UCSD-AML1 (cell line): ENCODE measurements at regions not wholly inside any gene's neighbourhood (a gene's known extent, or its start where the extent isn't known, plus 50 kb on each side); places are given as distances from the start of the nearest gene placed in this dataset.
"Not testable (repeated sequence)": the region's sequence is repeated elsewhere in the genome, so short reads cannot be mapped to it uniquely, and the experiment has no call there.

Source experiments
- DNase-seq: peaks from one replicate; lab custom pipeline; 2025; ENCODE audit not compliant: unreplicated experiment; lab: John Stamatoyannopoulos, UW

GRCh38 chr12:45490232-45490881, 239.1 kb upstream of the ARID2 start:
- no peak for DNase-seq

GRCh38 chr12:45494279-45494678, 235.2 kb upstream of the ARID2 start:
- no peak for DNase-seq

DNA sequence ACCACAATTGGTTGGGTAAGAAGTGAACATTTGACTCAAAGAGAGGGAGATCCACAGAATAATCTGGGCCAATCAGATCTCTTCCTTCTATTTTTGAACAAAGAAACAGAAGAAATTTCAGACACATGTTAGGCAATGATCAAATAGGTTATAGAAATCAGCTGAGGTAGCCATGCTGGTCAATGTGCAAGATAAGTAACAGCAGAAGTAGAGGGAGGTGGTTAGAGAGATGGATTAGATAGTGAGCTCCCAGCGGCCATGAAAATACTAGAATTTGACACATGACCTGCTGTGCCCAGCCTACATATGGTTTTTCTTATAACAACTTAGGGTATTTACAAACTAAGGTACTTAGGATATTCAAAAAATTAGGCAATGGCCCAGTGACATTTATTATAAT, 230.9 kb upstream of the ARID2 start:
- DNase-seq: no peak

DNA sequence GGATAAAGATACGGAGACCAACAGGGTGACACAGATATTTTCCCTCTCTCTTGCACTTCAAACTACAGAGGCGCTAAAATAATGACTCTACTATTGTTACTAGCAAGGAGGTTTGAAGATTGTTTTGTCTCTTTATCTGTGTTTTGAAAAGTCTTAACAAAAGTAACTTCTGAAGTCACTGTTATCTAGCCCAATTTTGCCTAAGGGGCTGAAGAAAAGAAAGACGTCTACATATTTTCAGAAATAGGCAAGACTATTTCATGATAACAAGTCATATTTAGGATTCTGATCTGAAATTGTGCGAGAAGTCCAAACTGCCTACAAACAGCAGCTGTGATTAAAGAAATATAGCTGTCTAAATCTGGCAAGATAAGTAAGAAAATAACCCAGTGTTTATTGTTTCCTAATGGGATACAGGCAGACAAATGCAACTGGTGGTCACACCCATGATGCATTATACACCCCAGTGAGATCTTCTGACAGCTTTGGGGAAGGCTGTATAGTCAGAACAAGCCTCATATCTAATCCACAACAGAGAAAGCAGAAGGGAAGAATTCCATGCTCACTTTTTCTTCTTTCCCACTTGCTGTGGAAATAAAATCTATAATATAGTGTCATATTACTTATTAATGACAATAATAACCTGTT, 226.9 kb upstream of the ARID2 start:
- DNase-seq: no peak

GRCh38 chr12:45503899-45504298, 225.6 kb upstream of the ARID2 start:
- DNase-seq: no peak

- DNase-seq: no peak
Observed at GRCh38 chr12:45504316-45505010, 225.0 kb upstream of the ARID2 start.

DNA sequence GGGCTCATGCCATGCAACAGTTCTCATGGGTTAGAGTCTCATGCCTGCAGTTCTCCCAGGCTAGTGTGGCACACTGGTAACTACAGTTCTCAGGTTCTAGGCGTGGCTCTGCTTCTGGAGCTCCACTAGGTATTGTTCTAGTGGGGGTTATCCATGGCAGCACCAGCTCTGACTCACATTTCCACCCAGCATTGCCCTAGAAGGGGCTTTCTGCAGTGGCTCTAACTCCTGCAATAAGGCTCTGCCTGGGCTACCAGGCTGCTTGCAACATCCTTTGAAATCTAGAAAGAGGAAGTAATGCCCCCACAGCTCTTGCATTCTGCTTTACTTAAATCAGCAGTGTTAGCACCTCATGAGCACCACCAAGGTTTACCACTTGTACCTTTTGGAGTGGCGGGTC, 220.3 kb upstream of the ARID2 start:
- DNase-seq: peak; percentile 60

- DNase-seq: no peak
Observed at GRCh38 chr12:45509621-45510020, 219.9 kb upstream of the ARID2 start.

DNA sequence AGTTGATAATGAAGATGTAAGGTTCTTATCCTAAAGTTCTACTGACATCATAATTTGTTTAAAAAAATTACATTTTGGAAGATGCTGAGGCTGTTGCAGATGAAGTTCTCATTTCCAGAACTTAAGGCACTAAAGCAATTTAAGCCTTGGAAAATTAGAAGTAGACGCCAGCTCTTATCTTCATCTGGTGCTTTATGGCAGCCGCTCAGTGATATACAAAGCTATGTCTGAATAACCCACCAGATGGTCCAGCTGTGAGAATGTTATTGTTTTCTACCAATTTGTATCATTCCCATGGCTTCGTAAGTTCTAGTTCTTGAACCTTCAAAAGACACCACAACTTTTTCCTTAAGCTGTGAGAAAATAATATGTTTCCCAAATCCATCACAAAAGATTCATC, 212.1 kb upstream of the ARID2 start:
- no peak for DNase-seq

DNA sequence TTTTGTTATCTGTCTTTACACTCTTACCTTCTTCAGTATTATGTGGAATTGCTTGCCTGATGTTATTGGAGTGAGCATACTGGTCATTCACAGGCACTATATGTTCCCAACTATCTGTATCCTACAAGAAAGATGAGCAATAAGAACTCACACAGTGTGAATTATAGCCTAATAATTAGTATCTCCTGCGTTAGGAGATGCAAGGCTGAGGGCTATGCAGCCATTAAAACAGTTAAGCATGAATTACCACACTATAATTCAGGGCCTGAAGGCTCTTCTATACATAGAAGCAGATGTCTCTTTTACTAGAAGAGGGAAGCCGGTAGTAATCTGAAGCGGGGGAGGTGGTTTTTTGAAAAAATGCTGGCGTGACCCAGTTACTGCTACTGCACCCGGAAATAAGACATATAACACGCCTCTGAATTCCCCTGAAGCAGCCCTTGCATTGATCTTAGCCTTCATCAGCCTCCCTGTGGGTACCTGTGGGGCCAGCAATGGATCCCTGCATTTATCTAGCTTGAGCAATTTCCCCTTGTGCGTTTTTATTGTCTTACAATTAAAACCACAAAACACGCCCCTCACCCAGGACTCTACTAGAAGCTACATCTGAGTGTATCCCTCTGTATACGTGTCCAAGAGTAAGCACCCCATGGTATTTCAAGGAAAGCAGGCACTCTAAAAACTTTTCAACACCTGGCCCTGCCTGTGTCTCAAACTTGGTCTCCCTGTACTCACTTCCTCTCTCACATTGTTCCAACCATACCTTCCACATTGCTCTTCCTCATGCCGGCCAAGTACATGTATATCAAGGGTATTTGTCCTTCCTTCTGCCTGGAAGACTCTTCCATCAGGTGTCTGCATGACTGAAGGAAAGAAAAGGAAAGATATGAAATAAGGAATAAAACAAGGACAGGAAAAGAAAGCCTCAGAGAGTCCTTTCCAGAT, 210.9 kb upstream of the ARID2 start:
- peak; percentile 14 for DNase-seq

GRCh38 chr12:45522227-45522626, 207.3 kb upstream of the ARID2 start:
- no peak for DNase-seq

DNA sequence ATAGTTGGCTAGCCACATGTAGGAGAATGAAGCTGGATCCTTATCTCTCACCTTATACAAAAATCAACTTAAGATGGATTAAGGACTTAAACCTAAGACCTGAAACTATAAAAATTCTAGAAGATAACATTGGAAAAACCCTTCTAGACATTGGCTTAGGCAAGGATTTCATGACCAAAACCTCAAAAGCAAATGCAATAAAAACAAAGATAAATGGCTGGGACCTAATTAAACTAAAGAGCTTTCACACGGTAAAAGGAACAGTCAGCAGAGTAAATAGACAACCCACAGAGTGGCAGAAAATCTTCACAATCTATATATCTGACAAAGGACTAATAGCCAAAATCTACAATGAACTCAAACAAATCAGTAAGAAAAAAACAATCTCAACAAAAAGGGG, 202.7 kb upstream of the ARID2 start:
- not testable (repeated sequence) for DNase-seq

- DNase-seq: no peak
Observed at GRCh38 chr12:45532113-45532512, 197.4 kb upstream of the ARID2 start.

GRCh38 chr12:45535610-45536180, 193.8 kb upstream of the ARID2 start:
- no peak for DNase-seq

DNA sequence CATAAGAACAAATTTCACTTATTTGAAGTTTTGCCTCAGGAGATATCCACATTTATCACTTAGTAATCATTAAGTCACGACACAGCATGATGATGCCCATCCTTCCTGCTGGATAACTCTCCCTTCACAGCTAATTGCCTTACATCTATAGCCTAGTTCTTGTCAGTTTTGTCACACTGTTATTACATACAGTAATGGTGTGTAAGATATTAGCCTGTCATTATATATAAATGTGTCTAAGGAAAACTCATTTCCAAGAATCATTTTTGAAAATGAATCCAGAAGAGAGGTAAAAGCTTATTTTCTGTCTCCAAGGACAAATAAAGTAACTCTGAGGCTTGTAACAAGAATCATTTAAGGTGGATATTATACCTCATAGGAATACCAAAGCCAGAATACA, 193.2 kb upstream of the ARID2 start:
- DNase-seq: no peak

- no peak for DNase-seq
Observed at GRCh38 chr12:45540661-45541341, 188.7 kb upstream of the ARID2 start.

DNA sequence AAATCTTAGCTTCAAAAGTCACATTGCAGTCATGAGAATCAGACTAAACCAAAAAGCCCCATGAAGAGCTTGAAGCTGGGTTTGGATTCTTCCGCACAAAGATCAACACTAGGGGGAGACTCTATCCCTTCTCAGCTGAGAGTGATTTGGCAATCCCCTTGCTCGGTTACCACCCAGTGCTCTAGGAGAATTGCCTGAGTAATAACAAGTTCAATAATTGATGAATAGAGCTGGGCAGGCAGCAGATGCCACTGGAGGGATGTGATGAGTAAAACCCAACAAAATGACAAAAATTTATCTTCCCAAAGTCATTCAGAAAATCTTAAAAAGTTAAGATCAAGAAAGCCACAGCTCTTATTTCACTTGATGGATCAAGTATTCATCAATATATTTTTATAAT, 185.6 kb upstream of the ARID2 start:
- DNase-seq: peak; percentile 20

DNA sequence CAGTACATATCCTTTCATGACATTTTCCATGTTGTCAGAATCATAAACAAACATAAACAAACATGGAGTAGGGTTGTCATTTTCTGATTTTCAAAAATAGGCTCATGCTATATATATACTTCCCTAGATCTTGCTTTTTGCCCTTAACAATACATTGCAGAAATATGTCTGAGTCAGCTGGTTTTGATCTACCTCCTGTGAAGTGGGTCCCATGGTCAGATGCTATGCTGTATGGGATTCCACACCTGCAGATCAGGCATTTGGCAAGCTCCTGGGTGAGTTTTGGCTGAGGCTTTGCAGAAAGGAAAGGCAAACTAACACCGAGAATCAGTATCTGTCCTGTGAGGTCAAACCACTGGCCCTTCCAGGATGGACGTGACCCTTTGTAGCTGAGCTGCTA, 183.0 kb upstream of the ARID2 start:
- peak; percentile 10 for DNase-seq

GRCh38 chr12:45547132-45547531, 182.4 kb upstream of the ARID2 start:
- DNase-seq: no peak

GRCh38 chr12:45547822-45548221, 181.7 kb upstream of the ARID2 start:
- DNase-seq: no peak
